HG03342 (cell line): ENCODE measurements at regions not wholly inside any gene's neighbourhood (a gene's known extent, or its start where the extent isn't known, plus 50 kb on each side); places are given as distances from the start of the nearest gene placed in this dataset.
"Not testable (repeated sequence)": the region's sequence is repeated elsewhere in the genome, so short reads cannot be mapped to it uniquely, and the experiment has no call there.

Experiments
- ATAC-seq: cut with Tn5 transposase; IDR thresholded peaks from one replicate; pipeline ENCODE4 v1.9.1; 2021; ENCODE audit warnings: mild to moderate bottlenecking, moderate library complexity; ENCODE audit not compliant: unreplicated experiment

DNA sequence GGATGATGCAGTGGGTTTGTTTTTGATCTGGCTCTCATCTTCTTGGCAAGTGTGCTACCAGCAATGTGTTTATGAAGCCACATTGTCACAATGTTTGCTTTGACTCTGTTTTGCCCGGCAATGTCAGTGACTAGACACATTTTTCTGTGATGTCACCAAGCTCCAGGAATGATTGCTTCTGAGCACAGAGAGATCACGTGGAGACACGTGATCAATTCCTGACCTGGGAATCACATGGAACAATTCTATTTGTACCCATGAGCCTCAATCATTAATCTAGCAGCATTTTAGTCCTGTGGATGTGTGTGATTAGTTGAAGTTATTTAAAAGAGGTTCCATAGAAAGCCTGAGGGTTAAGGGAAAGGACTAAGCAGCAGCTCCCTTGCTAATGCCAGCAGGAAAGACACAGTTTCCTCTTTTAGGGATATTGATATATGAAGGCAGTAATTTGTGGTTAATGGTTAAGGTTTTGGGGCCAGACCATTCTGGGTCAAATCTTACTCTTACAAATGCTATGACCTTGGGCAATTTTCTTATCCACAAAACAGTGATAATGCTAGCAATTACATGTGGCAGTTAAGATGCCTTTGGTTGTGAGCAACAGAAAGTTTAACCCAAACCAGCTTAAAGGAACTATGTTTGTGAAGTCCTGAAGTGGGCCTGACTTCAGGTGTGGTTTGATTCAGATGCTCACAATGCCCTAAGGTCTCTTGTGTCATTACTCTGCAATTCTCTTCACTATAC, 59.0 kb downstream of the FASLG start:
- ATAC-seq: no peak

DNA sequence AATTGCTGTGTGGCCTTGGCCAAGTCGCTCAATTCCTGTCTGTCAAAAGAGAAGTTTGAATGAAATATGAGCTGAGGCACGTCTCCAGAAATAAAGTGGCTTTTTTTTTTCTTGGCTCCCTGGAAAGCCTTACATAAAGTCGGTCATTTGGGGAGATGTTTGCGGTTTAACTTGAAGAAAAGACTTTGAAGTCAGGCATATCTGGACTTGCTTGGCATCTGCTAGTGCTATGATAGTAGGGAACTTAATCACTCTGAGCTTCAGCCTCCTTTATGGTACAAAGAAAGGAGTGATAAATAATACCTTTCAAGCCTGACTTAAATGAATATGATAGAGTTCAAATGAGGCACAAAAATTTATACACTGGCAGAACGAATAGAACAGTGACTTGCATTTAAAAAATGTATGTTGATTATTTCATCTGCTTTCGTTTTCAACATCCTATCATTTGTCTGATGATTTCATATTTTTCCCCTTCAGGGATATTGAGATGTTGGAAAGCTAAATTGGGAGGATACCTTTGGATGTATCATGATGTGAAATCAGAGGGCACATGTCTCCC, 60.2 kb downstream of the FASLG start:
- no peak for ATAC-seq

DNA sequence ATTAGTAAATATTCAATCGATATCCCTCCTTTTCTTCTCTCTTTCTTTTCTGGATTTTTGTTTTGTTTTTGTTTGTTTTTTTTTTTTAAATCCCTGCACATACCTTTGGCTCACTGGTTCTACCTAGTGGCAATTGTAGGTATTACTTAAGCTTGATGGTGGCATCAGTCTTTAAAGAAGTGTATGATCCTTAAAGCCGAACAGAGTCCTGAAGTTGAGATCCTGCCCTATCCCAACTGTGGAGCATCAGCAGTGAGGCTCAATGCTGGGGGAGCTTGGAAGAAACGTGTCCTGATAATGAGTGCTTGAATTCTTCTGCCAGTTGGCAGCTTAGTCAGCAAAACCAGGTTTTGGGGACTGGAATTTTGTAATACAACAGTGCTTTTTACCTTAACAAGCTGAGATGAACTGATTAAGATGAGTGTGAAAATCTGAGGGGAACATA, 60.8 kb downstream of the FASLG start:
- peak; percentile 68 for ATAC-seq

DNA sequence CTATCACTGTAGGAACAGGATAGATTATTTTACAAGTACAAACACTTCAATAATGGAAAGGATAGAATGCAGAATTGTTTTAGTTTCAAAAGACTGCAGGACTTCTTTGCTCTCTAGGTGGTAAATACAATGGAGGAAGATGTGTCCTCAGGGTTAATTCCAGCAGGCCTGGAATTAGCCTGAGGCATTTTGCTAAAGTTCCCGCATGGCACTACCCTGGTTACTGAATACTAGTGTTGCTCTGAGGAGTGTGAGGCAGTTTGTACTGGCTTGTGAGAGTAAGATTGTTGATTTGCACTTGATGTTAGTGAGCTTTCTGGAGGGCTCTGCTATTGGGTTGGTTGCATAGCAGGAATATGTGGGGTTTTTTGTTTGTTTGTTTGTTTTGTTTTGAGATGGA, 61.4 kb downstream of the FASLG start:
- no peak for ATAC-seq

DNA sequence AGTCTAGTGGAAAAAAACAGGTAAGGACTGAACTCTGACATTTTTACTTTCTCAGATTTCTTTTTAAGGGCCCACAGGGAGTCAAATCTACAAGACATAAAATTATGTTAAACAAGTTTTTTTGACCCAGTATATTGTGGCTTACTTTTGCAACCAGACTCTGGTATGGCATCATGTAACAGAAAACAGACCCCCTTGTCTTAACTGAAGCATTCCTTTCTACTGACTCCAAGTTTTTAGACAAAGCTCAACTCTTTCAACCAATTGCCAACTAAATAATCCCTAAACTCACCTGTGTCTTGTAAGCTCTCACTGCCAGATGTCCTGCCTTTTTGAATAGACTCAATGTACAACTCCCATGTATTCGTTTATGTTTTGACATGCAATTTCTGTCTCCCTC, 64.3 kb downstream of the FASLG start:
- no peak for ATAC-seq

DNA sequence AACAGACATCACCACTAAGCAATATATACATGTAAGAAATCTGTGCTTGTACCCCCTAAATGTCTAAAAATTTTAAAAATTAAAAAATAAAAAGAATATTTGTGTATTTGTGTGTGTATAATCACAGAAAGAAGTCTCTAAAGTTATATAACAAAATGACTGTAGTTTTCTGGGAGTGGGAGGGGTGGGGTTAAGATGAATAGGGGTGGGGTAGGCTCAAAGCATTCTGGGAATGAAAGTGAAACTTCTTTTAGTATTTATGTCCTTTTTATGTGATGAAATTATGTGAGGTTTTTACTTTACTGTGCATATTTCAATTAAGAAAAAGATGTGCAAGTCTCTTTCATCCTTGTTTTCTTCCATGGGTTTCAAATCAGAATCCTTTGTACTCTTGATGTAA, 65.3 kb downstream of the FASLG start:
- ATAC-seq: no peak

DNA sequence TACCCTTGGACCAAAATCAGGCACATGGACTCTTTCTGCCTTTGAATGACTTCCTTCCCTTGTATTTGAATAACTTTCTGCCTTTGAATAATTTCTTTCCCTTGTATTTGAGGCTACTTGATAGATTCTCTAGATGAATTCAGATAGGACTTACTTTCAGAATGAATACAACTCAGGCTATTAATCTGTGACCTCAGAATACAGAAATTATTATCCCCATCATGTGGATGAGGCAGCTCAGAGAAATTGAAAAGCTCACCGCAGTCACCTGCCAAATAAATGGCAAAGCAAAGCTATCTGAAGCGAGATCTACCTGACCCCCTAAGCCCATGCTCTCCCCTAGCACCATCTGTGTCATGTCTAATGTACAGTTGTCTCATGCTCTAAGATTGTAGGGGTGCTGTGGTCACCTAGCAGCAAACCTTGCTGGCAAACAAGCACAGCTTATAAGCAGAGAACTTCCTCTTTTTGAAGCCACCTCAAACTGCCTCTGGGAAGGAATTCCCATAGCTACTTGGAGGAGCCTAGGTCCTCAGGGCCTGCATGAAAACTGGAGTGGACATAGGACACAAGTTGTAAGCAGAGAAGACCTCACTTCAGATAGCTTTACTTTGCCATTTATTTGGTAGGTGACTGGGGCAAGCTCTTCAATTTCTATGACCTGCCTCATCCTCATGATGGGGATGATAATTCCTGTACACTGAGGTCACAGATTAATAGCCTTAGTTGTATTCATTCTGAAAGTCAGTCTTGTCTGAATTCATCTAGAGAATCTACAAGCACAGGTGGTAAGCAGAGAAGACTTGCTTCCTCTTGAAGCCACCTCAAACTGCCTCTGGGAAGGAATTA, 66.1 kb downstream of the FASLG start:
- peak; percentile 89 for ATAC-seq

DNA sequence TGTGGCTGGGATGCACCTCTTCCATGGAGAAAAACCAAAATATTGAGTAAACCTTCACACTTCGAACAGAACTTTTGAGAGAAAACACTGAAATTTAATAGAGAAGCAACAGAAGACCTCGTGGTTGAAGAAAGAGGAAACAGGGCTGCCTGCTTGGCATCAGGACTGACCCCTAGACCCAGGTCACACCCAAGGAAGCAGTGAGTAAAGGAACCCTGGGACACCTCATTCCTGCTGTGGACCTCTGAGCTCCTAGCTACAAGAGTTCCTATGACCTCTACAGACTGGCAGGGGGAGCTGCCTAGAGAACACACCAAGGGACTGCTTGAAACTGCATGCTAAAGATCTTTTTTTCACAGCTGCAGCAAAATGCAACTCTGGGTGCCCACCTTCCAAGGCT, 67.8 kb downstream of the FASLG start:
- no peak for ATAC-seq

DNA sequence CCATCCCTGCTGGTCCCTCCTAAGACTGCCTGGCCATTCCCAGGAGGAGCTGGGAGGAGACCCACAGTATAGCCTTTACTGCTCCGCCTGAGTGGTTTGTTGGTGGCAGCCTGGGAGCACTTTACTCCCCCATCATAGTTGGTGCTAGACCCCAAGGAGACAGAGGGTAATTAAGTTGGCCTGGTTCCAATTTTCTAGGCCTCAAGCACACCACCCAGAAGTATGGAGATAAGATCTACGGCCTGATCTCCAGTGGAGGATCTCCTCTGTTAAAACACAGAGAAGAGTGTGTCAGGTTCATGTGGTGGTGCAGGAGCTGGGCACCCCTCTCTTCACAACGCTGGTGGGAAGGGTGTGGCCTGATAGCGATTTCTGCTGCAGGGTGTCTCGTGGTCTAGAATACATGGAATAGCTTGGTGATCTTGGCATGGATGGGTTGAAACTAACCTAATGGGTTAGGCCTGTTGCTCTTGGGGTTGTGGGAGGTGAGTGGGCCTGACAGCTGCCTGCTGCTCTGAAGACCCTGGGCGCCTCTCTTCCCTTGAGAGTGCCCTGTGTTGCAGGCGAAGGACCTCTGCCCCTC, 68.5 kb downstream of the FASLG start:
- no peak for ATAC-seq

DNA sequence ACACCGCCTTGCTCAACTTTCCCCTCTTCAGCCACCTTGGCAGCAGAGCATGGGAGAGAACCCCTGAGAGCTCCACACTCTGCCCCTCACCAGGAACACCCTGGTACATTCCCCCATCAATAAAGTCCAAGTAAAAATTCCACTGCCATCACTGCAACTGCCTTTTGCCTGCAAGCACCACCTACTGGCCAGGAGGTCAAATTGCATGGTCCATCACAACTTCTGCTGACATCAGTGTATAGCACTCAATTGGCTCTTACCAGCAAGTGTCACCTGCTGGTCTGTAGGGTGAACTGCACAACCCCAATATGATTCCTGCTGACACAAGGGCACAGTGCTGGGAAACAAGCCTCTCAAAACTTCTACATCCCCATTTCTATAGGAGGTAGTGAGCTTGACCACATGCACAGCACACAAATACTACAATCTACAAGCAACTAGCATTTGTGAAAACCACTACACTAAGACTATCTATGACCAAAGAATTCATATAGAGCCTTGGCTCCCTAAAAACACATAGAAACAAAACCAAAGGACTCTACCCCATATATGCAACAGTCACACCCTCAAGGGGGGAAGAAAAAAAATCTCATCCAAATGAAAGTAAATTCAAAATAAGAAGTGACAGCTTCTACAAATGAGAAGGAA, 69.2 kb downstream of the FASLG start:
- peak; percentile 42 for ATAC-seq

DNA sequence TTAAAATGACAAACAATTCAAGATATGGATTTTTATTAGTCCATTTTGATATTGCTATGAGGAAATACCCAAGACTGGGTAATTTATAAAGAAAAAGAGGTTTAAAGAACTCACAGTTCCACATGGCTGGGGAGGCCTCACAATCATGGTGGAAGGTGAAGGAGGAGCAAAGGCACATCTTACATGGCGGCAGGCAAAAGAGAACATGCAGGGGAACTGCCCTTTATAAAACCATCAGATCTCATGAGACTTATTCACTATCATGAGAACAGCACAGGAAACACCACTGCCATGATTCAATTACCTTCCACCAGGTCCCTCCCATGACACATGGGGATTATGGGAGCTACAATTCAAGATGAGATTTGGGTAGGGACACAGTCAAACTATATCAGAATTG, 69.8 kb downstream of the FASLG start:
- ATAC-seq: not testable (repeated sequence)

DNA sequence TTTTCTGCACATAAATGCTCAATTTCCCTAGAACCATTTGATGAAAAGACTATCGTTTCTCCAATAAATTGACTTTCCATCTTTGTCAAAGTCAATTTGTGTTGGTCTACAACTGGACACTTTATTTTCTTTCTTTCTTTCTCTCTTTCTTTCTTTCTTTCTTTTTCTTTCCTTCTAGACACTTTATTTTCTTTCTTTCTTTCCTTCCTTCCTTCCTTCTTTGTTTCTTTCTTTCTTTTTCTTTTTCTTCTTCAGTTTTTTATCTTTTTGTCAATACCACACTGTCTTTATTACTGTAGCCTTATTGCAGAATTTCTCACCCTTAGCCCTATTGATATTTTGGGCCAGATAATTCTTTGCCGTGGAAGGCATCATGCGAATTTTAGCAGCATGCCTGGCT, 73.5 kb downstream of the FASLG start:
- no peak for ATAC-seq

DNA sequence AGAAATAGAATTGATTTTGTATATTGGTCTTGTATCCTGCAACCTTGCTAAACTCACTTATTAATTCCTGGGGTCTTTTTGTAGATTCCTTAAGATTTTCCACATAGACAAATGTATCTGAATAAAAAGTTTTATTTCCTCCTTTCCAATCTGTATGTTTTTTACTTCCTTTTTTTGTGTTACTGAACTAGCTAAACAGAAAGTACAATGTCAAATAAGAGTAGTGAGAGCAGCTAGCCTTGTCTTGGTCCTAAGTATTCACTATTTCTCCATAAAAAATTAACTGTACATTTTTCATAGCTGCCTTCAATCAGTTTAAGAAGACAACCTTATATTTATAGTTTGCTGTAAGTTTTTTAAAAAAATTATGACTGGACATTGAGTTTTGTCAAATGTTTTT, 74.9 kb downstream of the FASLG start:
- no peak for ATAC-seq

DNA sequence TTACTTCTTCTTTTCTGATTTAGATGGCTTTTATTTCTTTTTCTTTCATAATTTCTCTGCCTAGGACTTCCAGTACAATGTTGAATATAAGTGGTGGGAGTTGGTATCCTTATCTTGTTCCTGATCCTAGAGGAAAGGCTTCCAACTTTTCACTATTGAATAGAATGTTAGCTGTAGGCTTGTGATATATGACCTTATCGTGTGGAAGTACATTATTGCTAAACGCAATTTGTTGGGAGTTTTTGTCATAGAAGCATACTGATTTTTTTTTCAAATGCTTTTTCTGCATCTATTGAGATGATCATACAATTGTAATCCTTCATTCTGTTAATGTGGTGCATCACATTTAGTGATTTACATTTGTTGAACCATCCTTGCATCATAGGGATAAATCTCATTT, 79.5 kb downstream of the FASLG start:
- ATAC-seq: no peak

DNA sequence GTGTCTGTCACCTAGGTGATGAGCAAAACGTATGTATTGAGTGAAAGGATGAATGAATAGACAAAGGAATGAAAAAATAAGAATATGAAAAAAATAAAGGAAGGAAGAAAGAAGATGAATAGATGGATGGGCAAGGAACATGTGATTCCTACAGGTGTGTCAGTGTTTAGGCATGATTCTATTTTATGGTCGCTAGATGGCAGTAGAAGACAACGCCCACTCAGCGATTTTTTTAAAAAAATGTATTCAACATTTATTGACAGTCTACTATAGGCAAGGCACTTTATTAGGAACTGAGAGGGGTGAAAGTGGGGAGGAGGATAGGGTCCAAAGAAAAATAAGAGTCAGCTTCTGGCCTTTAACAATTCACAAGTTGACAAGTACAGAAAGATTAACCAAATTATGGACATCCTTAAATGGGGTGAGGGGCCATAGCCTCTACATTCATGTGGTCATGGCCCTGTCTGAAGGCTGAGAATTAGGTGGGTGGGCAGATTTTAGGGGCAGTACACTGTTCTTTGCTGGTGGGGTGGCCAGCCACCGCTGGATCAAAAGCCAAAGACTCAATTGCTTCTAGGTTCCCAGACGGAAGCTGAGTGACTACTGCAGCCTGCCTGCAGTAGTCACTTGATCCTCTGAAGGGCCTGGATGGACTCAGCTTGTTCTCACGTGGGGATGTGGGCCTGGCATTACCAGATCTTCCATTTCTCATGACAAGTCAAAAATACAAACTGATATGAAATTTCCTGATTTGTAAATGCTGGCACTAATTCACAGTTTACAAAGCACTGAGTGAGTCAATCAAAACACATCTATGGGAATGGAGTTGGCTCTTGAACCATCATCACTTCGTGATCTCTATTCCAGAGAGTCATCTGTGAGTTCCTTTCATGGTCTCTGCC, 83.9 kb downstream of the FASLG start:
- no peak for ATAC-seq

DNA sequence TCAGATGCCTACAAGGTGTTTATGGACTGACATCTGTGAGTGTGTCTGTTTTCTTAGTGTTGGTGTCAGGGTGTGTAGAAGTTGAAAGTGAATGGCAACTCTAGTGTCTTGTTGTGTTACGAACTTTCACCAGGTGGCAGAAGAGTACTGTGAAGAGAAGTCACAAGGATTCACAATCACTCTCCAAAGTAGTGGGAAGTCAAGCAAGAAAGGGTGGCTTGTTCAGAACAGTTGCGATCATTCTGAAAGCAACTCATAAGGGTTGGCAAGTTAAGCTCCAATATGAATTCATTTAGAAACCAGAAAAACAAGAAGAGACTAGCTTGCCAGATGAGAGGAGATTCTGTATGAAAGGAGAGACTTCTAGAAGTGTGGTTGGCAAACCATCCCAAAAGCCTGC, 86.1 kb downstream of the FASLG start:
- peak; percentile 65 for ATAC-seq

DNA sequence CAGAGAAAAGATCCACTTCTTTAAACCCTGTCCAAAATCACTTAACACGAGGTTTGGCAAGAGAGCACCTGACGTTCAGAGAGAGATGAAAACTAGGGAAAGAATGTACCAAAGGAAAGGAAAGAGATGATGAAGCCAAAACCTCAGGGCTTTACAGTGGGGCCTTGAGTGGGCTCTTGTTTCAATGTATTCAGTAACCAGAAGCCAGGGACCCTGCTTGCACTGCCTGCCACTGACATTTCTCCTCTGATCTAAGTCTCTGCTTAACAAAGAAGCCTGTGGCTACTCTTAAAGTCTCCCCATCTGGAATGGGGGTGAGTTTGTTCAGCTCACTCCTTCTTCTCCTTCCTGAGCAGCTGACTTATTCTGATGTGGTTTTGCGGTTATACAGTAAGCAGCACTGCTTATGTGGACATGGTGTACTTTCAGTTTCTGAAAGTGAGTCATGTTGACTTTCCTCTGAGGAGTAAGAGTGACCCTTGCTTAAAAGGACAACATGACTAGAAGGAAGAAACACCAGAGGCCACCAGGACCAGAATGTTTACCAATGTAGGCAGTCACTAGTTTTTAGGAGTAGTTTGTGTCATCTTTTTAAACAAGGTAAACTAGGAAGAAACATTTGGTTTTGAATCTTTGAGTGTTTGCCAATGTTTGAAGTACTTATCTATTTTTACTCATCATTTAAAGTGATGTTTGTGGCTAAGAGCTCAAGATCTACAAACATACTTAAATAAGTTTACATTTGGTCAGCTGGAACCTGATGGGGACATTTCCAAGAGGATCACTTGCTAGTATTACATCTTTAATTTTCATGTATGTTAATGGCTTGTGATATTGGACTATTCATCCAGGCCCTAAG, 87.4 kb downstream of the FASLG start:
- ATAC-seq: peak; percentile 87

DNA sequence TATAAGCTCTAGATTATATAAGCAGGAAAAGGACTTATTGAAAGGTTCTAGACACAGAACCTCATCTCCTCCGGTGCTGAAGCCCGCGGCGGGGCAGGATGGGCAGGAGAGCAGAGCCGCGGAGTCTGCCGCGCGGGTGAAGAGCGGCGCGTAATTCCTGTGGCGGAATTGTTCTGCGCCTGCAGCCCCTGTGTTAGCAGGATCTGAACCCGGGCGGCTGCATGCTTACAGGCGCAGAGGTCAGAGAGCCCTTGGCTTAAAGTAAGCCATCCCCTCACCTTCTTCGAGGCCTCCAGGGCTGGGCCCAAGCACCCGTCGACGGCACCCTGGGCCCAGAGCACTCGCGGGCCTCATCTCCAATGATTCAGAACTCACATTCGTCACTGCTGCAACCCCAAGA, 89.3 kb downstream of the FASLG start:
- no peak for ATAC-seq

DNA sequence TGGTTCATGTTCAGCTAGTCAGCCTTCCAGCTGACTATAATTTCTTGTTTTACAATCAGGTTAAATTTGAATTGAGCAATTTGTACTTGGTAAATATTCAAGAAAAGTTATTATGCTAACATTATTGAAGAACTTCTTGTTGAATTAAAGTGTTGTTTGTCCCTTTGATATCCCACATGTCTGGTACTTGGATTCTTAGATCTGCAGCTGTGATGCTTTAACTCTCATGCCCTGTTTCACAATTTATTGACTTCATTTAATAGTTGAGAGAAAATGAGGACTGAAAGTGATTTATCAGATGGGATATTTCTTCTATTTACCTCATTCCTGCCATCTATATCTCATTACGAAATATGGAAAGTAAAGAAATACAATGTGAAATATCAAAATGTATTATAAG, 92.8 kb downstream of the FASLG start:
- no peak for ATAC-seq
